GM23248 (cell line): ENCODE measurements at regions not wholly inside any gene's neighbourhood (a gene's known extent, or its start where the extent isn't known, plus 50 kb on each side); places are given as distances from the start of the nearest gene placed in this dataset.
A peak's percentile ranks its signal among the peaks of the same experiment; 100 is the strongest.

Experiments used
- DNase-seq: peaks from one replicate; pipeline ENCODE4 v3.0.0-alpha.2; 2015
- H2AFZ ChIP-seq: fragments of 200-600 bp; sonication (generic); 2 replicates; pipeline ENCODE4 v1.6.1; 2016; ENCODE audit warnings: antibody characterized with exemption
- H3F3A ChIP-seq: fragments of 200-600 bp; sonication (generic); 2 replicates; pipeline ENCODE4 v1.6.1; 2016; ENCODE audit warnings: mild to moderate bottlenecking, antibody characterized with exemption, mixed run types; ENCODE audit not compliant: insufficient read depth
- H3K27ac ChIP-seq: fragments of 200-600 bp; sonication (generic); 2 replicates; pipeline ENCODE4 v1.5.1; 2016; ENCODE audit warnings: mild to moderate bottlenecking
- H3K27me3 ChIP-seq: fragments of 200-600 bp; sonication (generic); replicated peaks from 2 replicates; pipeline ENCODE4 v1.6.1; 2016; ENCODE audit warnings: mild to moderate bottlenecking; ENCODE audit not compliant: insufficient read depth
- H3K36me3 ChIP-seq: fragments of 200-600 bp; sonication (generic); 2 replicates; pipeline ENCODE4 v1.6.1; 2016; ENCODE audit warnings: low read depth, mild to moderate bottlenecking
- H3K4me1 ChIP-seq: fragments of 200-600 bp; sonication (generic); 2 replicates; pipeline ENCODE4 v1.6.1; 2016; ENCODE audit warnings: mild to moderate bottlenecking; ENCODE audit not compliant: insufficient read depth
- H3K4me2 ChIP-seq: fragments of 200-600 bp; sonication (generic); one replicate; pipeline ENCODE4 v1.6.1; 2016; ENCODE audit warnings: mild to moderate bottlenecking; ENCODE audit not compliant: unreplicated experiment
- H3K4me3 ChIP-seq: fragments of 200-600 bp; sonication (generic); 2 replicates; pipeline ENCODE4 v1.5.1; 2016; ENCODE audit warnings: mild to moderate bottlenecking
- H3K79me2 ChIP-seq: fragments of 200-600 bp; sonication (generic); 2 replicates; pipeline ENCODE4 v1.6.1; 2016; ENCODE audit warnings: mild to moderate bottlenecking; ENCODE audit not compliant: insufficient read depth
- H3K9ac ChIP-seq: fragments of 200-600 bp; sonication (generic); 2 replicates; pipeline ENCODE4 v1.6.1; 2016; ENCODE audit warnings: mild to moderate bottlenecking
- H3K9me2 ChIP-seq: fragments of 200-600 bp; sonication (generic); 2 replicates; pipeline ENCODE4 v1.6.1; 2016; ENCODE audit warnings: mixed run types, mild to moderate bottlenecking, moderate library complexity; ENCODE audit not compliant: insufficient read depth
- H3K9me3 ChIP-seq: fragments of 200-600 bp; sonication (generic); one replicate; pipeline ENCODE4 v1.6.1; 2017; ENCODE audit warnings: low read depth
- H4K20me1 ChIP-seq: fragments of 200-600 bp; sonication (generic); 2 replicates; pipeline ENCODE4 v1.6.0; 2016; ENCODE audit not compliant: insufficient read depth
- EZH2 ChIP-seq: fragments of 200-600 bp; sonication (generic); IDR thresholded peaks from 2 replicates; pipeline ENCODE4 v1.6.1; 2018; ENCODE audit warnings: antibody characterized with exemption, mild to moderate bottlenecking; ENCODE audit not compliant: insufficient read depth, poor library complexity, severe bottlenecking
- EZH2phosphoT487 ChIP-seq: fragments of 200-600 bp; sonication (generic); IDR thresholded peaks from 2 replicates; pipeline ENCODE4 v1.6.1; 2018; ENCODE audit warnings: antibody characterized with exemption, moderate library complexity, mild to moderate bottlenecking, low read depth; ENCODE audit not compliant: insufficient read depth
- WGBS, 2 experiments: methylation state at CpG; one replicate each; pipeline ENCODE4 v1.1.6; 2015 to 2017; ENCODE audit warnings: low lambda C conversion rate in 2 of 2, low coverage in 1 of 2; ENCODE audit errors: missing lambda C conversion rate in 2 of 2; 5-methylcytosine and 5-hydroxymethylcytosine counted together
- in situ Hi-C: fragments of 300-500 bp; cut with MboI; formaldehyde crosslinking; loops from 2 replicates; pipeline ENCODE4 v1.15.0; 2020

DNA sequence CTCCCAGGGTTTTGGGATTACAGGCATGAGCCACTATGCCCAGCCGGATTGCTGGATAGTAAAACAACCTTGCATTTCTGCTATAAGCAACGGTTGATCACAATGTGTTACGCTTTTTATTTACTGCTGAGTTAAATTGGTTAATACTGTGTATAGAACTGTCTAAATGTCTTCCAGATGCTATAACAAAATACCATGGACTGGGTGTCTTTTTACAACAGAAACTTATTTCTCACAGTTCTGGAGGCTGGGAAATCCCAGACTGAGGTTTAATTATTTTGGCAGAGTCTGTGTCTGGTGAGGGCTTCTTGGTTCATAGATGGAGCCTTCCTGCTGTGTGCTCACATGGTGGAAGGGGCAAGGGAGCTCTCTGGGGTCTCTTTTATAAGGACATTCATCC, 65.5 kb downstream of the ING1 start:
- no peaks in the 10 kb centered on the region for H4K20me1 ChIP-seq
- no peak for TF ChIP-seq EZH2phosphoT487
- TF ChIP-seq EZH2 = no peak
- H3K4me3 ChIP-seq = no peak overlapping the region
- no peaks in the 10 kb centered on the region for H3K36me3 ChIP-seq
- H3K79me2 ChIP-seq = no peaks in the 10 kb centered on the region
- H3K9me3 ChIP-seq = no peaks in the 10 kb centered on the region
- H3K4me1 ChIP-seq = no peaks in the 10 kb centered on the region
- H3K9me2 ChIP-seq = no peaks in the 10 kb centered on the region
- no peak overlapping the region for H3K4me2 ChIP-seq
- H2AFZ ChIP-seq = no peak overlapping the region
- no peak overlapping the region for H3K9ac ChIP-seq
- no peak for DNase-seq
- H3K27ac ChIP-seq = no peak overlapping the region
- no peaks in the 10 kb centered on the region for H3K27me3 ChIP-seq
- in situ Hi-C loops = no loop called here
- WGBS, 2 experiments = 65 to 67% methylated on average over 3 of the region's 3 CpGs
- H3F3A ChIP-seq = no peaks in the 10 kb centered on the region

DNA sequence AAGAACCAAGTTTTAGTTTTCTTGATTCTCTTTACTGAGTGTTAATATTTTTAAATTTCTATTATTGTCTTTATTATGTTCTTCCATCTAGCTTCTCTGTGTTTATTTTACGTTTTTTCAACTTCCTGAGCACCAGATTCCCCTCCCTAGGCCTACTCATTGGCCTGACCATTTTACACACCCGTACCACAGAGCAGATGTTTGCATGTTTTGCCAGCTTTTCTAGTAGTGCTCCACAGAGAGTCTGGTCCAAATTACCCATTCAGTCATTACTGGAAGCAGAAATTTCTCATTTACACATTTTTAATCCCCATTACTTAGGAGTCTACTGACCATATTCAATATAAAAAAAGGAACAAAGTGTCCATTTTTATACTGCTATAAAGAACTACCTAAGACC, 66.9 kb downstream of the ING1 start:
- no peaks in the 10 kb centered on the region for H3K9me2 ChIP-seq
- WGBS, 2 experiments = 10% methylated on average over 2 of the region's 2 CpGs
- no peaks in the 10 kb centered on the region for H3K4me1 ChIP-seq
- H3K79me2 ChIP-seq = no peaks in the 10 kb centered on the region
- no peaks in the 10 kb centered on the region for H3K9me3 ChIP-seq
- H3K4me3 ChIP-seq = no peak overlapping the region
- no peak overlapping the region for H3K27ac ChIP-seq
- TF ChIP-seq EZH2phosphoT487 (no peak), EZH2 (no peak)
- DNase-seq = no peak
- no peaks in the 10 kb centered on the region for H3F3A ChIP-seq
- H2AFZ ChIP-seq = peak overlapping the region; percentile 8; the same call in 1 of the 2 replicates
- no peak overlapping the region for H3K4me2 ChIP-seq
- H3K36me3 ChIP-seq = no peaks in the 10 kb centered on the region
- H3K27me3 ChIP-seq = no peaks in the 10 kb centered on the region
- H3K9ac ChIP-seq = no peak overlapping the region
- H4K20me1 ChIP-seq = no peaks in the 10 kb centered on the region
- in situ Hi-C loops = no loop called here

DNA sequence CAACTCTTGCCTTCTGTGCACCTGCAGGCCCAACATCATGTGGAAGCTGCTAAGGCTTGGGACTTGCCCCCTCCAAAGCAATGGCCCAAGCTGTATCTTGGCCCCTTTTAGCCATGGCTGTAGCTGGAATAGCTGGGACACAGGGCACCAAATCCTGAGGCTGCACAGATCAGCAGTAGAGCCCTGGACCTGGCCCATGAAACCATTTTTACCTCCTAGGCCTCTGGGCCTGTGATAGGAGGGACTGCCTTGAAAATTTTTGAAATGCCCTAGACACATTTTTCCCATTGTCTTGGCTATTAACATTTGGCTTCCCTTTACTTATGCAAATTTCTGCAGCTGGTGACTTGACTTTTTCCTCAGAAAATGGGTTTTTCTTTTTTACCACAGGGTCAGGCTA, 68.7 kb downstream of the ING1 start:
- H4K20me1 ChIP-seq = no peaks in the 10 kb centered on the region
- peaks cover 8% of the 10 kb centered on the region; the same call in 1 of the 2 replicates for H3K27me3 ChIP-seq
- in situ Hi-C loops = no loop called here
- no peaks in the 10 kb centered on the region for H3K4me1 ChIP-seq
- no peaks in the 10 kb centered on the region for H3K36me3 ChIP-seq
- H3K9me2 ChIP-seq = no peaks in the 10 kb centered on the region
- no peak overlapping the region for H3K4me3 ChIP-seq
- no peak for DNase-seq
- H3K79me2 ChIP-seq = no peaks in the 10 kb centered on the region
- H3F3A ChIP-seq = no peaks in the 10 kb centered on the region
- H2AFZ ChIP-seq = no peak overlapping the region
- TF ChIP-seq EZH2 (no peak), EZH2phosphoT487 (no peak)
- no peak overlapping the region for H3K9ac ChIP-seq
- no peak overlapping the region for H3K4me2 ChIP-seq
- no peaks in the 10 kb centered on the region for H3K9me3 ChIP-seq
- H3K27ac ChIP-seq = no peak overlapping the region

DNA sequence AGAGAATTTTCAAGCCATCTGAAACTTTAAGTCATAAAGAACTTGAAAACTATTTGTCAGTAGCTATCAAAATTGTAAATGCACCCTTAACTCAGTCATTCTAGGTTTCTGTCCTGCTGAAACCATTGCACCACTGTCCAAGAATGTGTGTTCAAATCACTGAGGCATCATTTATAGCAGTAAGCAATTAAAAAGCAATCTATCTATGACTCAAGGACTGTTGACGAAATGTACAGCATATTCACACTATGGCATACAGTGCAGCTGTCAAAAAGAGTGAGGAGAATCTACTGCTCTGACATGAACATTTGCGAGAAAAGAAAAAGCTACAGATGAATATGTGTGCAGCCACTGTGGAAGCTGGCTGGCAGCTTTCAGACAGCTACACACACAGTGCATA, 71.2 kb downstream of the ING1 start:
- DNase-seq = peak; percentile 15
- WGBS, 2 experiments = 56% methylated on average over 2 of the region's 2 CpGs
- Histone ChIP-seq H3K36me3 (no peaks in the 10 kb centered on the region), H3F3A (no peaks in the 10 kb centered on the region), H3K4me2 (no peak overlapping the region), H3K9ac (no peak overlapping the region), H4K20me1 (no peaks in the 10 kb centered on the region), H3K27ac (no peak overlapping the region), H3K4me1 (no peaks in the 10 kb centered on the region), H3K4me3 (no peak overlapping the region), H3K9me3 (no peaks in the 10 kb centered on the region), H3K79me2 (no peaks in the 10 kb centered on the region), H3K9me2 (no peaks in the 10 kb centered on the region), H2AFZ (no peak overlapping the region), H3K27me3 (peaks cover 8% of the 10 kb centered on the region; the same call in 1 of the 2 replicates)
- in situ Hi-C loops = no loop called here
- TF ChIP-seq EZH2 (no peak), EZH2phosphoT487 (no peak)

DNA sequence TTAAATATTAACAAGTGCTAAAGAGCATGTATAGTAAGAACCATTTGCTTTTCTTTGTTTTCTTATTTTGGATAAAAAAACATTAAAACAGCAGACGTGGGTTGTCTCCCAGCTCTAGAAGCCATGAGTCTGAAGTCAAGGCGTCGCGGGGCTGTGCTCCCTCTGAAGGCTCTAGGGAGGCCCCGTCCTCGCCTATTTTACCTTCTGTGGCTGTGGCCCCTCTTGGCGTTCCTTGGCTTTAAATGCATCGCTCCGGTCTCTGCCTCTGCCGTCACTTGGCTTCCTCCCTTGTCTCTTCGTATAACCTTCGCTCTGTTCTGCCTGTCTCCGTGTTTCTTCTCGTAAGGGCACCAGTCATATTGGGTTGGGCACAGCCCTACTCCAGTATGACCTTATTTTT, 75.3 kb downstream of the ING1 start:
- Histone ChIP-seq H4K20me1 (no peaks in the 10 kb centered on the region), H3K9ac (no peak overlapping the region), H3K79me2 (no peaks in the 10 kb centered on the region), H3K9me3 (no peaks in the 10 kb centered on the region), H3K27ac (no peak overlapping the region), H3K4me1 (no peaks in the 10 kb centered on the region), H2AFZ (no peak overlapping the region), H3K9me2 (no peaks in the 10 kb centered on the region), H3F3A (no peaks in the 10 kb centered on the region), H3K36me3 (no peaks in the 10 kb centered on the region), H3K4me3 (no peak overlapping the region), H3K4me2 (no peak overlapping the region), H3K27me3 (peaks cover 8% of the 10 kb centered on the region; the same call in 1 of the 2 replicates)
- WGBS, 2 experiments = 73 to 80% methylated on average over 14 of the region's 14 CpGs
- TF ChIP-seq EZH2phosphoT487 = no peak
- no peak for TF ChIP-seq EZH2
- no peak for DNase-seq
- in situ Hi-C loops = no loop called here
